Vagina (tissue), 2 donors: ENCODE measurements at regions not wholly inside any gene's neighbourhood (a gene's known extent, or its start where the extent isn't known, plus 50 kb on each side); places are given as distances from the start of the nearest gene placed in this dataset.

Experiments used
- DNase-seq, 2 donors: peaks; one replicate each; pipeline ENCODE4 v3.0.0-alpha.2; 2017; ENCODE audit errors: extremely low spot score in 2 of 2
- H3K27ac ChIP-seq: fragments of 200-600 bp; sonication (generic); one replicate; pipeline ENCODE4 v1.5.1; 2019
- H3K27me3 ChIP-seq: fragments of 200-600 bp; sonication (generic); one replicate; pipeline ENCODE4 v1.5.1; 2019
- H3K36me3 ChIP-seq, 2 donors: fragments of 200-600 bp; sonication (generic); one replicate each; pipeline ENCODE4 v1.5.1; 2017 to 2019
- H3K4me1 ChIP-seq: fragments of 200-600 bp; sonication (generic); one replicate; pipeline ENCODE4 v1.5.1; 2019
- H3K4me3 ChIP-seq, 2 donors: fragments of 200-600 bp; sonication (generic); 1 replicate in 1 of 2; 2 replicates in 1 of 2; pipeline ENCODE4 v1.5.1; 2016 to 2019
- H3K9me3 ChIP-seq: fragments of 200-600 bp; sonication (generic); one replicate; pipeline ENCODE4 v1.5.1; 2019
- CTCF ChIP-seq, 3 experiments: fragments of 450-650 bp in 2 of 3; fragments of 200-600 bp in 1 of 3; sonication (generic) in 1 of 3; IDR thresholded peaks; one replicate each; pipeline ENCODE4 v1.5.1; 2017 to 2019; ENCODE audit warnings: antibody characterized with exemption in 3 of 3, mild to moderate bottlenecking in 2 of 3, moderate library complexity in 2 of 3
- POLR2A ChIP-seq, 2 donors: fragments of 450-650 bp; IDR thresholded peaks; one replicate each; pipeline ENCODE4 v1.6.1; 2017; ENCODE audit warnings: antibody characterized with exemption in 2 of 2, mild to moderate bottlenecking in 2 of 2, moderate library complexity in 2 of 2
- POLR2AphosphoS5 ChIP-seq, 2 donors: sonication (generic); formaldehyde crosslinking; IDR thresholded peaks; one replicate each; pipeline ENCODE4 v1.9.0; 2017; ENCODE audit warnings: antibody characterized with exemption in 2 of 2, mild to moderate bottlenecking in 2 of 2, low read depth in 1 of 2; ENCODE audit not compliant: insufficient read depth in 1 of 2
- intact Hi-C: fragments of 100-400 bp; cut with DNase I; formaldehyde crosslinking; loops from one replicate; pipeline ENCODE4 v1.15.1; 2023

- Histone ChIP-seq H3K27me3 (no peaks in the 10 kb centered on the region), H3K4me3 (no peak overlapping the region), H3K4me1 (no peaks in the 10 kb centered on the region), H3K36me3 (no peaks in the 10 kb centered on the region), H3K9me3 (peaks cover 5% of the 10 kb centered on the region), H3K27ac (no peak overlapping the region)
- no peak for TF ChIP-seq POLR2AphosphoS5 (IDR thresholded peaks at IDR 0.05; ENCODE audit: insufficient read depth in 1 of 2, low read depth in 1 of 2)
- TF ChIP-seq CTCF (IDR thresholded peaks at IDR 0.05) = peak in 2 of 3 experiments; percentile 7 to 45
- no peak for TF ChIP-seq POLR2A (IDR thresholded peaks at IDR 0.05)
- intact Hi-C loops = no loop called here
- DNase-seq = no peak
These were observed 184.1 kb downstream of the MARCHF11 start for GRCh38 chr5:15995341-15996052.

GRCh38 chr5:15993919-15994318 lies 185.7 kb downstream of the MARCHF11 start:
- Histone ChIP-seq H3K36me3 (no peaks in the 10 kb centered on the region), H3K4me1 (no peaks in the 10 kb centered on the region), H3K27me3 (no peaks in the 10 kb centered on the region), H3K27ac (no peak overlapping the region), H3K9me3 (peaks cover 5% of the 10 kb centered on the region), H3K4me3 (no peak overlapping the region)
- no peak for DNase-seq
- TF ChIP-seq POLR2A (IDR thresholded peaks at IDR 0.05) (no peak), CTCF (IDR thresholded peaks at IDR 0.05) (no peak), POLR2AphosphoS5 (IDR thresholded peaks at IDR 0.05; ENCODE audit: insufficient read depth in 1 of 2, low read depth in 1 of 2) (no peak)
- intact Hi-C loops = no loop called here

GRCh38 chr5:15993334-15993733 lies 186.3 kb downstream of the MARCHF11 start:
- Histone ChIP-seq H3K9me3 (peaks cover 5% of the 10 kb centered on the region), H3K4me1 (no peaks in the 10 kb centered on the region), H3K27me3 (no peaks in the 10 kb centered on the region), H3K4me3 (no peak overlapping the region), H3K27ac (no peak overlapping the region), H3K36me3 (no peaks in the 10 kb centered on the region)
- TF ChIP-seq POLR2AphosphoS5 (IDR thresholded peaks at IDR 0.05; ENCODE audit: insufficient read depth in 1 of 2, low read depth in 1 of 2) (no peak), CTCF (IDR thresholded peaks at IDR 0.05) (no peak), POLR2A (IDR thresholded peaks at IDR 0.05) (no peak)
- no peak for DNase-seq
- intact Hi-C loops = no loop called here

- Histone ChIP-seq H3K4me3 (no peak overlapping the region), H3K27ac (no peak overlapping the region), H3K27me3 (no peaks in the 10 kb centered on the region), H3K36me3 (no peaks in the 10 kb centered on the region), H3K9me3 (peaks cover 5% of the 10 kb centered on the region), H3K4me1 (no peaks in the 10 kb centered on the region)
- intact Hi-C loops = no loop called here
- no peak for TF ChIP-seq POLR2AphosphoS5 (IDR thresholded peaks at IDR 0.05; ENCODE audit: insufficient read depth in 1 of 2, low read depth in 1 of 2)
- TF ChIP-seq CTCF (IDR thresholded peaks at IDR 0.05) = no peak
- no peak for TF ChIP-seq POLR2A (IDR thresholded peaks at IDR 0.05)
- no peak for DNase-seq
These were observed 186.7 kb downstream of the MARCHF11 start for GRCh38 chr5:15992918-15993317.

GRCh38 chr5:15991586-15991985 lies 188.0 kb downstream of the MARCHF11 start:
- H3K36me3 ChIP-seq = no peaks in the 10 kb centered on the region
- peaks cover 5% of the 10 kb centered on the region for H3K9me3 ChIP-seq
- no peak overlapping the region for H3K27ac ChIP-seq
- H3K4me1 ChIP-seq = no peaks in the 10 kb centered on the region
- H3K4me3 ChIP-seq = no peak overlapping the region
- intact Hi-C loops = no loop called here
- H3K27me3 ChIP-seq = no peaks in the 10 kb centered on the region
- no peak for DNase-seq
- TF ChIP-seq POLR2AphosphoS5 (IDR thresholded peaks at IDR 0.05; ENCODE audit: insufficient read depth in 1 of 2, low read depth in 1 of 2) (no peak), CTCF (IDR thresholded peaks at IDR 0.05) (no peak), POLR2A (IDR thresholded peaks at IDR 0.05) (no peak)
